PC-3 (cell line): ENCODE measurements at regions not wholly inside any gene's neighbourhood (a gene's known extent, or its start where the extent isn't known, plus 50 kb on each side); places are given as distances from the start of the nearest gene placed in this dataset.

Experiments
- EZH2 ChIP-seq: fragments of 300-600 bp; sonication (generic); IDR thresholded peaks from one replicate; pipeline ENCODE4 v1.6.1; 2017; ENCODE audit warnings: antibody characterized with exemption, mild to moderate bottlenecking, low read length; ENCODE audit not compliant: unreplicated experiment
- EZH2phosphoT487 ChIP-seq: fragments of 300-600 bp; sonication (generic); IDR thresholded peaks from 2 replicates; pipeline ENCODE4 v1.6.1; 2018; ENCODE audit warnings: mild to moderate bottlenecking, antibody characterized with exemption, low read length, borderline replicate concordance
- TF ChIP-seq, protein P1 (sequence below): fragments of 300-600 bp; sonication (generic); conservative IDR thresholded peaks from 2 replicates; pipeline ENCODE4 v1.5.1; 2017; ENCODE audit warnings: antibody characterized with exemption, low read depth, mild to moderate bottlenecking, low read length

DNA sequence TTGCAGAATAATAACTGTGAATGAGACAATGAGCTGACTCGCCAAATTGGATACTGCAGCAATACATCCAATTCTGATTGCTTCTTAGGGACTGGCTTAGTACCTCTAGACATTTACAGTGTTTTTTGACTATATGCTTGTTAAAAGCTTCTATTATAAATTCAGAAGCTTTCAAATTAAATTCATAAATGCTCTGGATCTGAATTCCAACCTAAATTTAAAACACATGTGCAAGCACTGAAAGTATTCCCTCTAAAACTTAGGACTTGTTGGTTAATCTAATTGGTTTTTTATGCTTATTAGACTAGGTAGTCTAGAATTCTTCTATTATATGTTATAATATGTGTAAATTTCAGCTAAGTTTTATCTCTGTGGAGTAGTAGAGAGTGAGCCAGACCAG, 306.9 kb downstream of the CPS1 start:
- TF ChIP-seq, protein P1, sequence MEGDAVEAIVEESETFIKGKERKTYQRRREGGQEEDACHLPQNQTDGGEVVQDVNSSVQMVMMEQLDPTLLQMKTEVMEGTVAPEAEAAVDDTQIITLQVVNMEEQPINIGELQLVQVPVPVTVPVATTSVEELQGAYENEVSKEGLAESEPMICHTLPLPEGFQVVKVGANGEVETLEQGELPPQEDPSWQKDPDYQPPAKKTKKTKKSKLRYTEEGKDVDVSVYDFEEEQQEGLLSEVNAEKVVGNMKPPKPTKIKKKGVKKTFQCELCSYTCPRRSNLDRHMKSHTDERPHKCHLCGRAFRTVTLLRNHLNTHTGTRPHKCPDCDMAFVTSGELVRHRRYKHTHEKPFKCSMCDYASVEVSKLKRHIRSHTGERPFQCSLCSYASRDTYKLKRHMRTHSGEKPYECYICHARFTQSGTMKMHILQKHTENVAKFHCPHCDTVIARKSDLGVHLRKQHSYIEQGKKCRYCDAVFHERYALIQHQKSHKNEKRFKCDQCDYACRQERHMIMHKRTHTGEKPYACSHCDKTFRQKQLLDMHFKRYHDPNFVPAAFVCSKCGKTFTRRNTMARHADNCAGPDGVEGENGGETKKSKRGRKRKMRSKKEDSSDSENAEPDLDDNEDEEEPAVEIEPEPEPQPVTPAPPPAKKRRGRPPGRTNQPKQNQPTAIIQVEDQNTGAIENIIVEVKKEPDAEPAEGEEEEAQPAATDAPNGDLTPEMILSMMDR = no peak
- TF ChIP-seq EZH2 = no peak
- TF ChIP-seq EZH2phosphoT487 = no peak
